ENCODE measurements at regions not wholly inside any gene's neighbourhood (a gene's known extent, or its start where the extent isn't known, plus 50 kb on each side); places are given as distances from the start of the nearest gene placed in this dataset.
"Not testable (repeated sequence)": the region's sequence is repeated elsewhere in the genome, so short reads cannot be mapped to it uniquely, and the experiment has no call there.

GRCh38 chr15:77877869-77878577 lies 199.5 kb downstream of the TBC1D2B start:
- Mint-ChIP-seq H3K27ac (no peak overlapping the region), H3K4me1 (no peaks in the 10 kb centered on the region), H3K36me3 (no peaks in the 10 kb centered on the region), H3K4me3 (no peak overlapping the region), H3K9me3 (no peaks in the 10 kb centered on the region)
- DNase-seq (ENCODE audit: low spot score in 2 of 2) (no peak), ATAC-seq (no peak)

GRCh38 chr15:77876107-77876820 lies 201.2 kb downstream of the TBC1D2B start:
- H3K9me3 Mint-ChIP-seq; DNase-seq (ENCODE audit: low spot score in 2 of 2); H3K4me1 Mint-ChIP-seq; H3K27ac Mint-ChIP-seq; H3K36me3 Mint-ChIP-seq; ATAC-seq; H3K4me3 Mint-ChIP-seq: not testable (repeated sequence)

- not testable (repeated sequence) for H3K36me3 Mint-ChIP-seq, H3K4me3 Mint-ChIP-seq, H3K9me3 Mint-ChIP-seq, H3K4me1 Mint-ChIP-seq, H3K27ac Mint-ChIP-seq
- ATAC-seq (peak; percentile 68), DNase-seq (ENCODE audit: low spot score in 2 of 2) (peak in 1 of 2 donors; percentile 70)
Measured at GRCh38 chr15:77875066-77875721, 202.3 kb downstream of the TBC1D2B start.

- ATAC-seq (no peak), DNase-seq (ENCODE audit: low spot score in 2 of 2) (no peak)
- no peak overlapping the region for H3K27ac Mint-ChIP-seq
- no peaks in the 10 kb centered on the region for H3K4me1 Mint-ChIP-seq
- no peaks in the 10 kb centered on the region for H3K36me3 Mint-ChIP-seq
- no peaks in the 10 kb centered on the region for H3K9me3 Mint-ChIP-seq
- H3K4me3 Mint-ChIP-seq = no peak overlapping the region
Measured at GRCh38 chr15:77874063-77874462, 203.4 kb downstream of the TBC1D2B start.

GRCh38 chr15:77872521-77873425 lies 204.7 kb downstream of the TBC1D2B start:
- not testable (repeated sequence) for ATAC-seq; H3K27ac Mint-ChIP-seq; DNase-seq (ENCODE audit: low spot score in 2 of 2); H3K36me3 Mint-ChIP-seq; H3K9me3 Mint-ChIP-seq; H3K4me3 Mint-ChIP-seq; H3K4me1 Mint-ChIP-seq

GRCh38 chr15:77871852-77872371 lies 205.6 kb downstream of the TBC1D2B start:
- Mint-ChIP-seq H3K36me3 (no peaks in the 10 kb centered on the region), H3K4me1 (no peaks in the 10 kb centered on the region), H3K9me3 (no peaks in the 10 kb centered on the region), H3K27ac (no peak overlapping the region), H3K4me3 (no peak overlapping the region)
- ATAC-seq (no peak), DNase-seq (ENCODE audit: low spot score in 2 of 2) (no peak)

- H3K4me3 Mint-ChIP-seq = no peak overlapping the region
- no peaks in the 10 kb centered on the region for H3K36me3 Mint-ChIP-seq
- H3K9me3 Mint-ChIP-seq = no peaks in the 10 kb centered on the region
- no peaks in the 10 kb centered on the region for H3K4me1 Mint-ChIP-seq
- DNase-seq (ENCODE audit: low spot score in 2 of 2) (peak; percentile 36 to 75), ATAC-seq (no peak)
- no peak overlapping the region for H3K27ac Mint-ChIP-seq
Measured at GRCh38 chr15:77870195-77871065, 207.1 kb downstream of the TBC1D2B start.

- no peak for ATAC-seq
- Mint-ChIP-seq H3K4me1 (no peaks in the 10 kb centered on the region), H3K27ac (no peak overlapping the region), H3K36me3 (no peaks in the 10 kb centered on the region), H3K4me3 (no peak overlapping the region), H3K9me3 (no peaks in the 10 kb centered on the region)
- no peak for DNase-seq (ENCODE audit: low spot score in 2 of 2)
Measured at GRCh38 chr15:77869021-77869895, 208.3 kb downstream of the TBC1D2B start.

GRCh38 chr15:77868048-77868629 lies 209.4 kb downstream of the TBC1D2B start:
- not testable (repeated sequence) for H3K4me3 Mint-ChIP-seq; H3K27ac Mint-ChIP-seq; H3K4me1 Mint-ChIP-seq; H3K9me3 Mint-ChIP-seq; DNase-seq (ENCODE audit: low spot score in 2 of 2); H3K36me3 Mint-ChIP-seq; ATAC-seq

- Mint-ChIP-seq H3K4me1 (no peaks in the 10 kb centered on the region), H3K9me3 (no peaks in the 10 kb centered on the region), H3K4me3 (no peak overlapping the region), H3K27ac (no peak overlapping the region), H3K36me3 (no peaks in the 10 kb centered on the region)
- no peak for DNase-seq (ENCODE audit: low spot score in 2 of 2)
- no peak for ATAC-seq
Measured at GRCh38 chr15:77867266-77868047, 210.1 kb downstream of the TBC1D2B start.

- Mint-ChIP-seq H3K9me3 (no peaks in the 10 kb centered on the region), H3K4me1 (no peaks in the 10 kb centered on the region), H3K36me3 (no peaks in the 10 kb centered on the region), H3K27ac (no peak overlapping the region), H3K4me3 (no peak overlapping the region)
- ATAC-seq = no peak
- DNase-seq (ENCODE audit: low spot score in 2 of 2) = no peak
Measured at GRCh38 chr15:77866596-77867125, 210.8 kb downstream of the TBC1D2B start.

- H3K36me3 Mint-ChIP-seq = no peaks in the 10 kb centered on the region
- no peaks in the 10 kb centered on the region for H3K9me3 Mint-ChIP-seq
- H3K4me3 Mint-ChIP-seq = no peak overlapping the region
- DNase-seq (ENCODE audit: low spot score in 2 of 2) (no peak), ATAC-seq (no peak)
- no peaks in the 10 kb centered on the region for H3K4me1 Mint-ChIP-seq
- H3K27ac Mint-ChIP-seq = no peak overlapping the region
Measured at GRCh38 chr15:77866186-77866585, 211.3 kb downstream of the TBC1D2B start.
